ENCODE measurements at regions not wholly inside any gene's neighbourhood (a gene's known extent, or its start where the extent isn't known, plus 50 kb on each side); places are given as distances from the start of the nearest gene placed in this dataset.

DNA sequence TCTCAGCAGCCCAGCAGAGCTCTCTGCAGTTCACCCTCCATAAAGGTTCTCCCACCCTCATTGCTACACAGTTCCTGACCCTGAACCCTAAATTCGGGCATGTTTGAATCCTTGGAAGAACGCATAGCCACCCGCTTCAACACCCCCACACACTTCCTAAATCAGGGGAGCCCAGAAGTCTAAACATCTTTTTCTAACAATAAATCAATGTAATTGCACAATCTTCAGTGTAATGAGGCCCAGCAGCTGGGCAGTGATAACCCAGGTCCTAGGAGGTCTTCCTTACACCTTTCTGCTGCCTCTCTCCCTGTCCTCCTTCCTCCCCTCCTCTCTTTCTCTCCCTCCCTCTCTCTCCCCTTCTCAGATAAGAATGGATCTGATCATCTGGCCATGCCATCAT, 88.0 kb downstream of the IRX2 start:
- TF ChIP-seq CREB1 (CRISPR knock-in tag; IDR thresholded peaks at IDR 0.05; ENCODE audit: low read depth): no peak
- no peak for TF ChIP-seq CTCF (conservative IDR thresholded peaks at IDR 0.05; ENCODE audit: low read depth in 2 of 2)
- TF ChIP-seq, protein P1, sequence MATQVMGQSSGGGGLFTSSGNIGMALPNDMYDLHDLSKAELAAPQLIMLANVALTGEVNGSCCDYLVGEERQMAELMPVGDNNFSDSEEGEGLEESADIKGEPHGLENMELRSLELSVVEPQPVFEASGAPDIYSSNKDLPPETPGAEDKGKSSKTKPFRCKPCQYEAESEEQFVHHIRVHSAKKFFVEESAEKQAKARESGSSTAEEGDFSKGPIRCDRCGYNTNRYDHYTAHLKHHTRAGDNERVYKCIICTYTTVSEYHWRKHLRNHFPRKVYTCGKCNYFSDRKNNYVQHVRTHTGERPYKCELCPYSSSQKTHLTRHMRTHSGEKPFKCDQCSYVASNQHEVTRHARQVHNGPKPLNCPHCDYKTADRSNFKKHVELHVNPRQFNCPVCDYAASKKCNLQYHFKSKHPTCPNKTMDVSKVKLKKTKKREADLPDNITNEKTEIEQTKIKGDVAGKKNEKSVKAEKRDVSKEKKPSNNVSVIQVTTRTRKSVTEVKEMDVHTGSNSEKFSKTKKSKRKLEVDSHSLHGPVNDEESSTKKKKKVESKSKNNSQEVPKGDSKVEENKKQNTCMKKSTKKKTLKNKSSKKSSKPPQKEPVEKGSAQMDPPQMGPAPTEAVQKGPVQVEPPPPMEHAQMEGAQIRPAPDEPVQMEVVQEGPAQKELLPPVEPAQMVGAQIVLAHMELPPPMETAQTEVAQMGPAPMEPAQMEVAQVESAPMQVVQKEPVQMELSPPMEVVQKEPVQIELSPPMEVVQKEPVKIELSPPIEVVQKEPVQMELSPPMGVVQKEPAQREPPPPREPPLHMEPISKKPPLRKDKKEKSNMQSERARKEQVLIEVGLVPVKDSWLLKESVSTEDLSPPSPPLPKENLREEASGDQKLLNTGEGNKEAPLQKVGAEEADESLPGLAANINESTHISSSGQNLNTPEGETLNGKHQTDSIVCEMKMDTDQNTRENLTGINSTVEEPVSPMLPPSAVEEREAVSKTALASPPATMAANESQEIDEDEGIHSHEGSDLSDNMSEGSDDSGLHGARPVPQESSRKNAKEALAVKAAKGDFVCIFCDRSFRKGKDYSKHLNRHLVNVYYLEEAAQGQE (IDR thresholded peaks at IDR 0.05; ENCODE audit: unreplicated experiment): no peak
- no peak for TF ChIP-seq EZH2phosphoT487 (IDR thresholded peaks at IDR 0.05; ENCODE audit: unreplicated experiment)

Measured in GM23338 (cell line).